SHP77 treated with DMSO at 0.1 percent for 48 hours (cell line): ENCODE measurements at regions not wholly inside any gene's neighbourhood (a gene's known extent, or its start where the extent isn't known, plus 50 kb on each side); places are given as distances from the start of the nearest gene placed in this dataset.
"Not testable (repeated sequence)": the region's sequence is repeated elsewhere in the genome, so short reads cannot be mapped to it uniquely, and the experiment has no call there.

Source experiments
- DNase-seq: peaks from one replicate; lab custom pipeline; 2025; lab: John Stamatoyannopoulos, UW

DNA sequence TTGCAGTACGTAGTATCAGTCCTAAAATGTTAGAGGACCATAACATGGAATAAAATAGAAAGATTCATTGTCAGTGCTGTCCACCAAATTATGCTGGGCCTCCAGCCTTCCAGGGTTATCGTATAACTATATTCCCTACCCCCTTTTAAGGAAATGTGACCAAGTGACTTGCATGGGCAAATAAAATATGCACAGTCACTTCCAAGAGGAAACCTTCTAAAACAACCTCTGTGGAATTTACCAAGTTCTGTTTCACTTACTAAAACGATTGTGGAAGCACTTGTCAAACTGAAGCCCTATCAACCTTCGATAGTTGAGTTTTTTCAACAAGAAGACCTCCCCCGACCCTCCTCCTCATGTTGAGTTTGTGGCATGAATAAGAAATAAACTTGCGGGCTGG, 345.4 kb upstream of the C16orf82 start:
- no peak for DNase-seq

DNA sequence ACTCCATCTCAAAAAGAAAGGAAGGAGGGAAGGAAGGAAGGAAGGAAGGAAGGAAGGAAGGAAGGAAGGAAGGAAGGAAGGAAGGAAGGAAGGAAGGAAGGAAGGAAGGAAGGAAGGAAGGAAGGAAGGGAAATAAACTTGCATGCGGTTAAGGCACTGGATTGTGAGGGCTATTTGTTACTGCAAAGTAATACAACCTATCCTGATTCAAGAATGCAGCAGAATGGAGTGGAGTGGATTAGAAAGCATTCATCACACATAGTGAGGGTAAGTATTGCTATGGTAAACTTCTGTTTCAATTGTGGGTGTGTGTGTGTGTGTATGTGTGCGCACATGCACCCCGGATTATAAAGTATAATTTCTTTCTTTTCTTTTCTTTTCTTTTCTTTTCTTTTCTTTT, 344.8 kb upstream of the C16orf82 start:
- DNase-seq, result not testable (repeated sequence)

DNA sequence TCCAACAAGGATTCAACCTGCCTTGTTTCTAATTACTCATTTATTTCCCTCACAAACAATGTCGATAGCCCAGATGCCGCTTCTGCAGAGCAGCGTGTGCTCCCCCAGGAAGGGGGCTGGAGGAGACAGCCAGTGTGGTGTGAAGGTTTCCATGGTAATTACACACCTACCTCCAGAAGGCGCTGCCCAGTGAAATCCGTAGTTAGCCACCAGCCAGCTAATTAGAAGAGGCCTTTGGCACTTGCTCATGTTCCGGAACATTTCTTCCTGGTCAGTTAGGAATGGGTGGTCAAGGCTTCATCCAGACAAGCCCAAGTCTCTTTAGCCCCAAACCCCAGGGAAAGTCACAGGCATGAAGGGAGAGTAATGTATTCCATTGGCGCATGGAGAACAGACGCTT, 342.5 kb upstream of the C16orf82 start:
- no peak for DNase-seq

DNA sequence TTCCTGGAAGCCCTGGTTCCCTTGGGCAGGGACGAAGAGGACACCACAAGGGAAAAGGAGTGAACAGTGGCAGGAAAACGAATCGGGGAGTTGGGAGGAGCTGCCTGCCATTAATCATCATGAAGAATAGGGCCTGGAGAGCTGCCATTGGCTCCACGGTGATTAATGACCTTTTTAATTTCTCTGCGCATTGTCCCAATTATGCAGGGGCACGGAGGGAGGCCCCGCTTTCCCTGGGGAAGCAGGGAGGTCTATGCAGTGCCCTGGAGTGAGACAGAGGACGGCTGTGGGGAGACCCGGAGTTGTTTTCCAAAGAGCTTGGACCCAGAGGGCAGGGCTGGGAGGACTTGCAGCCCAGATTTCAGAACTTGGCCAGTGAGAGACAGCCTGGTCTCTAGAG, 338.9 kb upstream of the C16orf82 start:
- no peak for DNase-seq

DNA sequence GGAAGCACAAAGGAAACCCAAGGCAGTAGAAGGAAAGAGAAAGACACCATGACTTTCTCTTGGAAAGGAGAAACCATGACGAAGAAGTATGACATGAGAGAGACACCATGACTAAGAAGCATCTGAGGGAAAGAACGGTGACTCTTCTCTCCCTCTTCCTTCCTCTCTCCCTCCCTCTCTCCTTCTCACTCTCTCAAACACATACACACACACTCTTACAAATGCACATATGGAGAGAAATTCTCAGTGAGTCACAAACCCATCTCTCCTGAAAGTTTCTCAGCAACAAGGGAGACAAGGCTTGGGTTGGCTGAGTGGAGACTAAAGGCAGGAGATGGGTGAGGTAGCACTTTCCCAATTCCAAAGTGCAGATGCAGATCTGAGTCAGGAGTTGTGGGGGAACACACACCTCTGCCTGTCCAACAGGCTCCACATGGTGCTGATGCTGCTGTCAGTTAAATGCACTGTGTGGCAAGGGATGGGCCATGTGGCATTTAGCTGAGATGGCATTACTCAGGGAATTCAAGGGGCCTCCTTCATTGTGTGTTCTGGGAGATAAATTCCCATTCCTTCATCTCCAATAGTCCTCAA, 336.7 kb upstream of the C16orf82 start:
- no peak for DNase-seq

DNA sequence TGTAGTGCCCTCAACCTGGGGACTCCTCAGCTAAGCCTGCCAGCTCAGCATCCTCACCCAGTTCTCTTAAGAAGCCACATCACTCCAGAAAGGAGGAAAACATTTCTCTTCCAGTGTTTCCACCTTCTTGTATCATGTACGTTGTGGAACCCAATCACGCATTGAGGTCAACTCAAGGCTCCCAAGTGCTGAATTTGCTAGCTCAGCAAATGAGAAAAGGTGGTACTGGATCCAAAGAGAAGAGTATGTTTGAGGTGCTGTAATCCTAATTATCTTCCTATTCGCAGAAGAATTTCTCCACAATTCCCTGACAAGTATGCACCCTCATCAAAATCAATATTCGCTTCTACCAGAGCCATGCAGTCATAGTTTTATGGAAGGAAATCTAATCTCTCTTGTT, 335.0 kb upstream of the C16orf82 start:
- DNase-seq, result no peak

DNA sequence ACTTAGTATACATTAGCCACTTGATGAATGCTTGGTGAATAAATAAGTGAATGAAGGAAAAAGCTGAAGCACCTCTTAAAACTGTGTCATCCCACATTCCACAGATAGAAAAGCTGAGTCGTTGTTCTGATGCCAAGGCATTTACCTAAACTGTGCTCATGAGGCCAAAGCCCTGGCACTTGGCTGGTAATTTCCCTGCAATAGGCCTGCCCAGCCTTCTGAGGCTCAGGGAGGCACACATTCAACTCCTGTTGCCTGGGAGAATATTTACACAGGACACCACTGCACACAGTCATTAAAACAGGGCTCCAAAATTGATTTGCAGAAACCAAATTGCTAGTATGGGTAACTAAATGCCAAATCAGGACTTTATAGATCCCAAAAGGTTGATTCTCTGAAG, 333.0 kb upstream of the C16orf82 start:
- peak; percentile 6 for DNase-seq

DNA sequence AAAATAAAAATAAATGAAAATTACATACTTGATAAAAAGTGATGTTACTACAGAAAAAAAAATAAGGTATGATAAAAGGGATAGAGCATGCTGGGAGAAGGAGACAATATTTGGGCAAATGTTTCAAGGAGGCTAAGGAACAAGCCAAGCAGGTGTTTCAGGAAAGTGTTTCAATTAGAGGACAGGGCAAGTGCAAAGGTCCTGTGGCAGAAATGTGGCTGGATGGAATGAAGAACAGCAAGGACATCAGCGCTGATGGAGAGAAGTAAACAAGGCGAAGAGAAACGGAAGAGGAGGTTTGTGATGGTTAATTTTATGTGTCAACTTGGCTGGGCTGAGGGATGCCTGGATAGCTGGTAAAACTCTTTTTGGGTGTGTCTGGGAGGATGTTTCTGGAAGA, 331.2 kb upstream of the C16orf82 start:
- DNase-seq, result no peak

DNA sequence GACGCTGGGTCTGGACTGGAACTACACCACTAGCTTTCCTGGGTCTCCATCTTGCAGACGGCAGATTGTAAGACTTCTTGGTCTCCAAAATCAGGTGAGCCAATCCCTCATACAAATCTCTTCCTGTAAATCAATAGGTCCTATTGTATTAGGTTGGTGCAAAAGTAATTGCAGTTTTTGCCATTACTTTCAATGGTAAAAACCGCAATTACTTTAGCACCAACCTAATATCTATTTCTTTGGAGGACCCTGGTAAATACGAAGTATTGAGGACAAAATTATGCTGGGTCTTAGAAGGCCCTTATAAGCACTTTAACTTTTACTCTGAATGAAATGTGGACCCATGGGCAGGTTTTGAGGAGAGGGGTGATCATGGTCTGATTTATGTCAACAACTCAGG, 330.6 kb upstream of the C16orf82 start:
- no peak for DNase-seq

DNA sequence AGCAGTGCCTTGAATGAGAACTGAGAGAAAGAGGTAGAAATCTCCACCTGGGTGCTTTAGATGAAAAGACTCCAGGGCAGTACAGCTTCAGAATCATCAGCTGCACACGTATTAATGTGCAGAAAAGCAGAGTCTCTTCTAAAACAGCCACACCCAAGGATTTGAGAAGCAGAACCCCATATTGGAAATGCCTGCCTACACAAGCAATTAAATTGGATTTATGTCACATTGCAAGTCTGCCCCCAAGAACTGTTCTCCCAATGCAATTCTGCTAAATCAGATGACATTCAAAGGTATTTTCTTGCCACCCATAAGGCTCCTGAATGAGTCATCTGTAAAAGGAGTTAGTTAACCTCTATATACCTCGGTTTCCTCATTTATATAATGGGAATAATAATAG, 326.0 kb upstream of the C16orf82 start:
- no peak for DNase-seq

DNA sequence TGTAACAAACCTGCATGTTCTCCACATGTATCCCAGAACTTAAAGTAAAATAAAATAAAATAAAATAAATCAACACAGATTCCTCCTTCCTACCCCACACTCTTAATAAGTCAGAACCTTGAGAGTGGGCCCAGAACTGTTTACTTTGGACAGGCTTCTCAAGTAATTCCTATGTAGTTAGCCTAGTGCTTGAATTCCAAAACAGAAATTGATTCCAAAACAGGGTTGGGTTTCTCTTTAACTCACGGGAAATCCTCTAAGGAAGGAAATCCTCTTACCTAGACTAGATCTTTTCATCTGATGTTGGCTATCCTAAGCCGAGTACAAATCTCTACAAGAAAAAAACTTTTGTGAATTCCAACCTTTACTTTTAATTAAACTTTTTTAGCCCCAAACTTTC, 324.7 kb upstream of the C16orf82 start:
- DNase-seq, result no peak

DNA sequence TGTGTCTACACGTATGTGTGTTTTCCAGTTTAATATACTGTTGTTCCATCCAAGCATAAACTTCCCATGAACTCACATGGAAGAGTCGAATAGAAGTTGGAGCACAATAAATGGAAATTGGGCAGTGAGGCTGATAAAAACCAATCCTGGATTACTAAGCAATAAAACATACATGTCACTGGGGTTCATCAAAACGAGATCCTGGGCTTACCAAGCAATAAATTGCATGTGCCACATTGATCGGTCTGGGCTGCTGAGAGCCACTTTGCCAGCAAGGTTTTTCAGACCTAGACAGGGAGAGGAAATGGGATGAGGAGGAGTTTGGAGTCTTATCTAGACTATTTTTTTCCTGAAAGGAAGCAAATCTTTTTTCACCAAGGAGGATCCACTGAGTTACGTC, 322.3 kb upstream of the C16orf82 start:
- no peak for DNase-seq

DNA sequence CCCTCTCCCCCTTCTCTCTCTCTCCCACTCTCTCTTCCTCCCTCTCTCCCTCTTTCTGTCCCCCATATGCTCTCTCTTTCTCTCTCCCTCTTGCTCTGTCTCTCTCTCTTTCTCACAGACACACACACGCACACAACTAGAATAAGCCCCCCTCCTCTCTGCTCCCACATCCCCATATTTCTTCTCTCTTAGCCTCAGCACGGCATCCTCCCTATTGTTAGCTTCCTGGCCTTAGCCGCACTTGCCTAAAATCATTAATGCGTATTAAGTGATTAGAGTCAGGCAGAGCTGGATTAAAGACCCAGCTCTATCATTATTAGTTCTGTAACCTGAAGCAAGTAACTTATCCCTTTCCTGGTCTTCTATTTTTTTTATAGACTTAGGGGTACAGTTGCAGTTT, 319.0 kb upstream of the C16orf82 start:
- DNase-seq, result no peak

DNA sequence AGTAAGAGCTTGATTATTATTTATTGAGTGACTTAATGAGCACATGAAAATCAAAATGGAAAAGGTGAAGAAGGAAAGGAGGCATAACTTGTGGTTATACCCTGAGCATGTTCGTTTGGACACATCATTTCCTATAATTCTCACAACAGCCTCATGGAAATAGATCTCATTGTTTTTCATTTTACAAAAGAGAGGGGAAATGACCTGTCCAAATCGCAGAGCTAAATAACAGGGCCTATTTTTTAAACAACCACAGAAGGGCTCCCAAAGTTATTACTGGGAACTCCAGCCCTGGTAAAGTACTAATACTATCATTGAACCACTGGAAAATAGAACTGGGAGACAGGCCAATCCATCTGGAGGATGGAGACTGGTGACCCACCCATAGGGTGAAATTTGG, 317.7 kb upstream of the C16orf82 start:
- no peak for DNase-seq

DNA sequence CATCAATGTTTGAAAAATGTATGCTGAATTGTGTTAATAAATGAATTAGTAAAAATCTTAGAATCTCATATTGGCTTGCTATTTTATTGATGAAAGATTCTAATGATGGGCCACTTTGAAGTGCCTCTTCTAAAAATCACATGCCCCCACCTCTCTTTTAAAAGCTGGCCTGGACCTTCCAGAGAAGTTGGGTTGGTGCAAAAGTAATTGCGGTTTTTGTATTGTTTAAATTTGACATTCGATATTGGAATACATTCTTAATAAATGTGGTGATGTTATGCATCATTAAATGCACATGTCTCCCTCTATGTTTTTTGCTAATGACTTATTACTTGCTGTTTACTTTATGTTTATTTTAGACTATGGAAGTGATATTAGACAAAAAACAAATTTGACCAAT, 314.6 kb upstream of the C16orf82 start:
- DNase-seq, result no peak

DNA sequence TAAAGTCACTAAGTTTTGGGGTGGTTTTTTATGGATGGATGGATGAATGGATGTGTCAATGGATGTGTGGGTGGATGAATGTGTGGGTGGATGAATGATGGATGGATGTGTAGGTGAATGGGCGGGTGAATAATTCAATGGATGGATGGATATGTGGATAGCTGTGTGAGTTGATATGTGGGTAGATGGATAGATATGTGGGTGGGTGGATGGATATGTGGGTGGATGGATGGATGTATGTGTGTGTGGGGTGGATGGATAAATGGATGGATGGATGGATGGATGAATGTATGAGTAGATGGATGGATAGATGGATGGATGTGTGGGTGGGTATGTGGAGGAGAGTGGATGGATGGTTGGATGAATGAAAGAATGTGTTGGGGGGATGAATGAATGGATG, 310.1 kb upstream of the C16orf82 start:
- DNase-seq, result no peak

DNA sequence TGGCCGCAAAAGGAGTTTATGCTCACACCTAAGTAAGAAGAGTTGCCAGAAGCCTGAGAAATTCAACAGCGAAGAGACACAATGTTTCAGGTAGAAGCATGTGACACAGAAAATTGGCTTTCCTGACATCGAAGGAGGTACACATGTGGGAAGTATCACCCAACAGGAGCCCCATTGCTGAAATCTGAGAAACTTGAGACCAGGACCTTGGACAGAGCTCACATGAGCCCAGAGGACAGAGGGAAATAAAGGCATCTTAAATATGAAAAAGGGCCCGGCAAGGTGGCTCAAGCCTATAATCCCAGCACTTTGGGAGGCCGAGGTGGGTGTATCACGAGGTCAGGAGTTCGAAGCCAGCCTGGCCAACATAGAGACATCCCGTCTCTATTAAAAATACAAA, 304.1 kb upstream of the C16orf82 start:
- DNase-seq, result no peak

DNA sequence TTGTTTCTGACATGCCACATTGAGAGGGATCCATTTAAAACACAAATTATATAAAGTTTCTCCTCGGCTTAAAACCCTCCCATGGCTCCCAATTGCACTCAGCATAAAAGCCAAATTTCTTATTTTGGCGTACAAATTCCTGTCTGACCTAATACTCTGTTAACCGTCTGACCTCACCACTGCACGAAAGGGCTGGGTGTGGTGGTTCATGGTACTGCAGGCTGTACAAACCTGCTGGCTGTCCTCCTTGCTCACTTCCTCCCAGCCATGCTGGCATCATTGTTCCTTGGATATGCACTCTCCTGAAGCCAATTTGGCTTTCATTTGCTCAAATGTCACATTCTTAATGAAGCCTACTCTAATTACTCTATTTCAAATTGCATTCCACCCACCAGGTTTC, 301.6 kb upstream of the C16orf82 start:
- peak; percentile 68 for DNase-seq

DNA sequence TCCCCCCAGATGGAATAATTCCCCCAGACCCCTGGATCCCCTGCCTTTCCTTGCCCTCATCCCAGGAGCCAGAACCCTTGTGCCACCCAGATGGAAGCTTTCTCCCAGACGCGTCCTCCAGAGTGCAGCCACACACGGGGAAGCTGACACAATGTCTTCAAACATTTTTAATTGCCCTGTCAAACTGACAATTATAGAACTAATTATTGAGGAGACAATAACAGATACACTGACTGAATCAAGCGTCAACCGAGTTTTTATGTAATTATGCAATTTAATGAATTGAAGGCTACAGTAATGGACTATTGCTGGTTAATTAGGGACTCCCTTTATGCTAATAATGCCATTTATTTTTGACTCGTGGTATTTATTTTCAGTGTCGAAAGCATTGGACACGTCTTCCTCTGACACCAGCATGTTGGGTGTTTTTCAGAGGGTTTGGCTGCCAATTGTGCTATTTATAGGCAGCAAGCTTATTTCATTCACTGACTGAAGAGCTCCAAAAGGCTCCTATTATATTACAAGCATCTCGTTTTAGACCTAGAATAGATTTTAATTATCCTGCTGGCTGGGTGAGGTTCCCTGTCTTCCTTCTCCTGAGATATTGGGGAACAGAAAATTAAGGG, 298.2 kb upstream of the C16orf82 start:
- no peak for DNase-seq

DNA sequence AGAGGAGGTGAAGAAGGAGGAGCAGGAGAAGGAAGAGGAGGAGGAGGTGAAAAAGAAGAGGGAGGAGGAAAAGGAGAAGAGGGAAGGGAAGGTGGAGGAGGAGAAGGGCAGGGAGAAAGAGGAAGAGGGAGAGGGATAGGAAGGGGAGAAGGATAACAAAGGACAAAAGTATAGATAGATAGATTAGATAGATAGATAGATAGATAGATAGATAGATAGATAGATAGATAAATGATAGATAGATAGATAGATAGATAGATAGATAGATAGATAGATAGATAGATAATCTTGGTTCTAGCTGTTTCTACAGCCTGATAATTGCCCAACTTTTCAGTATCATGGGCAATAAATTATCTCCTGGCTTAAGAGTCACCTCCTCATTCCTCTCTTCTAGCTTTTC, 296.2 kb upstream of the C16orf82 start:
- DNase-seq, result no peak

DNA sequence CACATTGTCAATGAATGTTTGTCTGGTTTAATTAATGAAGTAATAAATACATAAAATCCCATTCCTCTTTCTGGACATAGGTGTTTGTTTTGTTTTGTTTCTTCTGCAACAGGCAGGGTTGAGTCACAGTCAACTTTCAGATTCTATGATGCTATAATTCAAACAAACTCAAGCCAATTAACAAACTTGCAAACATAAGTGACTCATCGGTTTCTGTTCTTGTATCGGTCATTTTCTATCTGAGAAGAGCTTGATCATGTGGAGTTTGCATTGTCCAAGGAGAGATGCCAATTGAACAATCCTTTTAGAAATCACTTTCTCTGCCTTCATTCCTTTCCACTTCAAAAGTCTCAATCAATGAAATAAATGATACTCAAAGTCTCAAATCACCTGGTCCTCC, 294.2 kb upstream of the C16orf82 start:
- DNase-seq, result peak; percentile 14

DNA sequence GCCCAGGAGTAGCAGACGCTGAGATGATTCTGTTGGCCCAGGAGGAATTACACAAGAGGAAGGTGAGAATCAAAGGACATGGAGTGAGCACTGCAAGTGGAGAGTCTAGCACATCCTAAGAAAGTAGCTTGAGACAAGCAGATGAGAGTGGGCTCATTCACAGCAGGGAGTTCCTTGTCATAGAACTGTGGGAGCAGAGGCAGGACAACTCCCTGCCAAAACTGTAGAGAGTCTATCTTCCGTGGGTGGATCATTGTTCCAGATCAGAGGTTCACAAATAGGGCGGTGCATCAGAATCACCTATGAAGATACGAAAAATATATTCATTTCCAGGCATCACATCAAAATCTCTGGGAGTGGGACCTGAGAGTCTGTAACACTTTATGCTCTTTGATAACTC, 288.9 kb upstream of the C16orf82 start:
- DNase-seq, result no peak

DNA sequence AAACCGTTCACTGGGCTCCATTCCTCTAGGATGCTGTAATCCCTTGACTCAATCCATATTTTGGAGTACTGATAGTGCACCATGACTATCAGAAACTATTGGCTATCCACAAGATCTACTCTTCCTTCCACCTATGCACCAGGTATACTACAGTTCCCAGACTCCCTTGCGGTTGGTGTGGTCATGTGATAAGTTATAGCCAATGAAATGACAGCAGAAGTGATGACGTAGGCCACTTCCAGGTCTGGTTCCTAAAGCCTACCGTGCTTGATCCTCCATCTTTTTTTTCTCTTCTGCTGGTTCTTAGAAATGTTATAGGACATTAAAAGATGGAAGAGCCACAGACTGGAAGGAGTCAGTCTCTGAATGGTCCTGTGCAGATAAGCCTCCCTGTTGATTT, 278.8 kb upstream of the C16orf82 start:
- no peak for DNase-seq

DNA sequence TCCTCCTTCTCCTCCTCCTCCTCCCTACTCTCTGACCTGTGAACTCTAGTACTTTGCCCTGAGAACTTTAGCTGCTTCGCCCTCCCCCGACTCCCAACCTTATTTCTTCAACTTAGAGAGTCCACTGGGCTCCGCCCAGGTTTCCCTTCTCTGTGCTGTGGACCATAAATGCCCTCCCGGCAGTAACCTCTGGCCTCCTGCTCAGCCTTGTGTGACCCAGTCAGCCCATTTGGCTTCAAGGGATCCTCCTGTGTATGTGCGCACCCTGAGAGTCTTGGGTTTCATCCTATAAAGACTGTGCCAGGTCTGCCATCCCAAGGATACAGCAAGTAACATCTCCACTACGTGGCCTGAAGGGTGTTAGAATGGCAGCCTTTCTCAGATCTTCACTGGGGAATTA, 275.6 kb upstream of the C16orf82 start:
- DNase-seq, result no peak

DNA sequence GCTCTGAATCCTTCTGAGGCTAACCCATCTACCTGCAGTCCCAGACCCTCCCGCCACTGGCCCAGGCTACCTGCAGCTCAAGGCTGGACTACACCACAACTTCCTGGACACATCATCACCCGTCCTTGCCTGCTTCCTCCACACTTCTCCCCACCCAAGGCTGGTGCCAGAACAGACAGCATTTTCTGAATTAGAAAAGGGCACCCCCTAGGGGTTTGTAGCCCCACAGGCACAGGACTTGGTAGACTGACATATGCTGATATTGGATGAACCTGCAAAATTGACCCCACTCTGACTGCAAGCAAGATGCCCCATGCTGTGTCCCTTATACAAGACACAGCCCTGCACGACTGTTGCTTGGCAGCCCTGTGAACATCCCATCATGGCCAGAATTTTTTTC, 271.5 kb upstream of the C16orf82 start:
- peak; percentile 58 for DNase-seq
